H1 (cell line): ENCODE measurements at regions not wholly inside any gene's neighbourhood (a gene's known extent, or its start where the extent isn't known, plus 50 kb on each side); places are given as distances from the start of the nearest gene placed in this dataset.

ENCODE experiments used
- CTCF ChIA-PET: fragments of 300-600 bp; sonication (Branson Sonifier 250); formaldehyde crosslinking; loops from one replicate; lab custom pipeline; 2021; ENCODE audit not compliant: partially characterized antibody; lab: Charles Lee
- POLR2A ChIA-PET: fragments of 300-600 bp; sonication (Branson Sonifier 250); formaldehyde crosslinking; loops from one replicate; lab custom pipeline; 2021; ENCODE audit warnings: inconsistent platforms; ENCODE audit not compliant: partially characterized antibody; lab: Charles Lee
- DNase-seq, 2 experiments: peaks; one replicate each; pipeline versions ENCODE4 v3.0.0 to v3.0.0-alpha.2; 2010 to 2022; ENCODE audit warnings: low spot score in 2 of 2, low read depth in 1 of 2, mixed read lengths in 1 of 2
- FAIRE-seq: peaks from 2 replicates; lab custom pipeline; 2011; peaks lifted over from hg19 to GRCh38; lab: Jason Lieb, UNC
- H2AFZ ChIP-seq: 2 replicates; pipeline ENCODE4 v1.8.1; 2012; ENCODE audit warnings: low read length, inconsistent platforms
- H2AK5ac ChIP-seq: 2 replicates; pipeline ENCODE4 v1.6.1; 2013; ENCODE audit warnings: low read depth, low read length
- H2BK120ac ChIP-seq: replicated peaks from 2 replicates; pipeline ENCODE3; 2013; ENCODE audit warnings: low read depth, low read length, inconsistent platforms
- H2BK12ac ChIP-seq: 2 replicates; pipeline ENCODE4 v1.6.1; 2013; ENCODE audit warnings: low read depth, low read length
- H2BK15ac ChIP-seq: 2 replicates; pipeline ENCODE4 v1.6.1; 2013; ENCODE audit warnings: low read length
- H2BK20ac ChIP-seq: 2 replicates; pipeline ENCODE4 v1.6.1; 2013; ENCODE audit warnings: low read length
- H2BK5ac ChIP-seq: 2 replicates; pipeline ENCODE4 v1.6.1; 2013; ENCODE audit warnings: low read depth, low read length
- H3K14ac ChIP-seq: 2 replicates; pipeline ENCODE4 v1.6.1; 2013; ENCODE audit warnings: inconsistent platforms; ENCODE audit not compliant: insufficient read length
- H3K18ac ChIP-seq: 2 replicates; pipeline ENCODE4 v1.6.1; 2013; ENCODE audit warnings: low read length; ENCODE audit errors: extremely low read depth
- H3K23ac ChIP-seq: 2 replicates; pipeline ENCODE4 v1.6.1; 2013; ENCODE audit warnings: inconsistent platforms; ENCODE audit not compliant: insufficient read length
- H3K23me2 ChIP-seq: 2 replicates; pipeline ENCODE4 v1.6.1; 2013; ENCODE audit warnings: low read depth, low read length
- H3K27ac ChIP-seq: 2 replicates; pipeline ENCODE4 v1.6.1; 2011; ENCODE audit warnings: low read depth, low read length, inconsistent platforms
- H3K27me3 ChIP-seq, 4 experiments: replicated peaks in 1 of 4; 1 replicate in 1 of 4; 2 replicates in 3 of 4; pipeline versions ENCODE4 v1.6.1 to v1.8.1; 2011 to 2013; ENCODE audit warnings: low read length in 3 of 4, mild to moderate bottlenecking in 3 of 4, inconsistent platforms in 2 of 4, mixed read lengths in 2 of 4, moderate library complexity in 1 of 4; ENCODE audit not compliant: control insufficient read depth in 3 of 4, insufficient read depth in 3 of 4; ENCODE audit errors: extremely low read depth in 1 of 4
- H3K36me3 ChIP-seq, 4 experiments: 2 replicates each; pipeline versions ENCODE4 v1.6.1 to v1.8.1; 2011 to 2013; ENCODE audit warnings: mild to moderate bottlenecking in 4 of 4, low read length in 3 of 4, moderate library complexity in 2 of 4, control low read depth in 1 of 4, inconsistent platforms in 1 of 4; ENCODE audit not compliant: insufficient read depth in 4 of 4, control insufficient read depth in 2 of 4
- H3K4ac ChIP-seq: replicated peaks from 2 replicates; pipeline ENCODE3; 2013; ENCODE audit warnings: low read length, low read depth, mixed read lengths, inconsistent platforms; ENCODE audit not compliant: insufficient read length
- H3K4me1 ChIP-seq, 4 experiments: replicated peaks in 1 of 4; 1 replicate in 1 of 4; 2 replicates in 3 of 4; pipeline versions ENCODE4 v1.6.1 to v1.8.1; 2011 to 2013; ENCODE audit warnings: low read length in 3 of 4, inconsistent platforms in 2 of 4, mixed read lengths in 1 of 4; ENCODE audit not compliant: insufficient read depth in 4 of 4, control insufficient read depth in 3 of 4
- H3K4me2 ChIP-seq, 2 experiments: 2 replicates each; pipeline versions ENCODE4 v1.6.1 to v1.8.1; 2011 to 2013; ENCODE audit warnings: low read depth in 2 of 2, low read length in 2 of 2, control low read depth in 1 of 2, inconsistent platforms in 1 of 2, mild to moderate bottlenecking in 1 of 2; ENCODE audit not compliant: insufficient read depth in 1 of 2
- H3K4me3 ChIP-seq, 4 experiments: fragments of 200-600, 300-600 bp in 1 of 4; sonication (generic), shearing (Covaris generic), sonication (Bioruptor Twin) in 1 of 4; 2 replicates each; pipeline versions ENCODE4 v1.5.1 to v1.8.1; 2011 to 2016; ENCODE audit warnings: low read length in 4 of 4, low read depth in 3 of 4, control low read depth in 2 of 4, inconsistent platforms in 2 of 4, mild to moderate bottlenecking in 2 of 4, mixed read lengths in 1 of 4, moderate library complexity in 1 of 4; ENCODE audit not compliant: insufficient read depth in 2 of 4; ENCODE audit errors: extremely low read depth in 1 of 4
- H3K56ac ChIP-seq: replicated peaks from 2 replicates; pipeline ENCODE3; 2013; ENCODE audit warnings: low read depth, mild to moderate bottlenecking, mixed read lengths, low read length, inconsistent platforms; ENCODE audit not compliant: insufficient read length
- H3K79me1 ChIP-seq: 2 replicates; pipeline ENCODE4 v1.6.1; 2013; ENCODE audit warnings: low read depth, low read length, control low read depth
- H3K79me2 ChIP-seq, 2 experiments: 2 replicates each; pipeline versions ENCODE4 v1.6.1 to v1.8.1; 2012 to 2013; ENCODE audit warnings: low read length in 2 of 2, mild to moderate bottlenecking in 2 of 2, inconsistent platforms in 1 of 2; ENCODE audit not compliant: insufficient read depth in 2 of 2, control insufficient read depth in 1 of 2
- H3K9ac ChIP-seq, 4 experiments: replicated peaks in 1 of 4; 1 replicate in 1 of 4; 2 replicates in 3 of 4; pipeline versions ENCODE4 v1.6.1 to v1.8.1; 2011 to 2013; ENCODE audit warnings: low read depth in 3 of 4, low read length in 3 of 4, control low read depth in 2 of 4, mild to moderate bottlenecking in 2 of 4, moderate library complexity in 2 of 4, inconsistent platforms in 1 of 4; ENCODE audit errors: extremely low read depth in 1 of 4
- H3K9me3 ChIP-seq, 2 experiments: 2 replicates each; pipeline versions ENCODE4 v1.6.1 to v1.8.1; 2012 to 2013; ENCODE audit warnings: mild to moderate bottlenecking in 2 of 2, moderate library complexity in 2 of 2, control low read depth in 1 of 2, inconsistent platforms in 1 of 2, low read depth in 1 of 2, low read length in 1 of 2, mixed read lengths in 1 of 2; ENCODE audit not compliant: insufficient read depth in 2 of 2
- H4K20me1 ChIP-seq, 2 experiments: replicated peaks in 1 of 2; 2 replicates each; pipeline versions ENCODE3 to v1.8.1; 2011 to 2013; ENCODE audit warnings: inconsistent platforms in 2 of 2, low read length in 2 of 2, mild to moderate bottlenecking in 1 of 2; ENCODE audit not compliant: insufficient read depth in 2 of 2, control insufficient read depth in 1 of 2
- H4K5ac ChIP-seq: 2 replicates; pipeline ENCODE4 v1.6.1; 2013; ENCODE audit warnings: low read length, low read depth, mixed read lengths, inconsistent platforms; ENCODE audit not compliant: insufficient read length
- H4K8ac ChIP-seq: 2 replicates; pipeline ENCODE4 v1.8.0; 2013; ENCODE audit warnings: mild to moderate bottlenecking, moderate library complexity, low read length, inconsistent platforms; ENCODE audit not compliant: insufficient read depth; ENCODE audit errors: extremely low read depth
- H4K91ac ChIP-seq: replicated peaks from 2 replicates; pipeline ENCODE3; 2013; ENCODE audit warnings: low read length, mixed read lengths, inconsistent platforms; ENCODE audit not compliant: insufficient read length
- CBX5 ChIP-seq: fragments of 300-800, 300-1000 bp; sonication (generic); IDR thresholded peaks from 2 replicates; pipeline ENCODE4 v1.7.1; 2016; ENCODE audit warnings: antibody characterized with exemption, low read length, low read depth
- CREB1 ChIP-seq: IDR thresholded peaks from 2 replicates; pipeline ENCODE4 v1.6.1; 2012; ENCODE audit warnings: inconsistent platforms
- CTBP2 ChIP-seq: IDR thresholded peaks from 2 replicates; pipeline ENCODE4 v1.7.0; 2011; ENCODE audit warnings: borderline replicate concordance, mild to moderate bottlenecking, moderate library complexity, mixed read lengths, low read length; ENCODE audit not compliant: insufficient read depth, insufficient read length
- E2F6 ChIP-seq: IDR thresholded peaks from 2 replicates; pipeline ENCODE4 v1.6.1; 2012; ENCODE audit warnings: inconsistent platforms
- PHF8 ChIP-seq: fragments of 200-600 bp; sonication (generic); conservative IDR thresholded peaks from 2 replicates; pipeline ENCODE4 v1.7.1; 2012; ENCODE audit warnings: low read depth, mild to moderate bottlenecking, inconsistent platforms, low read length, moderate library complexity
- POLR2A ChIP-seq, 2 experiments: IDR thresholded peaks; 1 replicate in 1 of 2; 2 replicates in 1 of 2; pipeline ENCODE4 v1.6.1; 2011; ENCODE audit warnings: low read depth in 2 of 2, low read length in 2 of 2, mild to moderate bottlenecking in 2 of 2; ENCODE audit errors: control extremely low read depth in 1 of 2
- POLR2AphosphoS5 ChIP-seq: IDR thresholded peaks from 2 replicates; pipeline ENCODE4 v1.6.1; 2011; ENCODE audit warnings: low read depth, low read length
- SIX5 ChIP-seq: IDR thresholded peaks from 2 replicates; pipeline ENCODE4 v1.6.1; 2011; ENCODE audit warnings: mild to moderate bottlenecking, low read depth, low read length
- TAF7 ChIP-seq: optimal IDR thresholded peaks from 2 replicates; pipeline ENCODE3; 2011; ENCODE audit warnings: low read depth, mild to moderate bottlenecking, inconsistent platforms, low read length, moderate library complexity, borderline replicate concordance
- WGBS, 2 experiments: shearing (Covaris generic) in 1 of 2; methylation state at CpG; one replicate each; pipeline versions ENCODE4 v1.1.6 to v1.1.7; 2013 to 2015; ENCODE audit warnings: low lambda C conversion rate in 2 of 2, mixed read lengths in 2 of 2, inconsistent platforms in 1 of 2, low coverage in 1 of 2, missing lambda C conversion rate in 1 of 2; ENCODE audit not compliant: insufficient replicate concordance in 2 of 2, insufficient coverage in 1 of 2, insufficient read length in 1 of 2; ENCODE audit errors: extremely low coverage in 1 of 2, missing lambda C conversion rate in 1 of 2; 5-methylcytosine and 5-hydroxymethylcytosine counted together
- TF ChIP-seq, protein P1 (sequence below): IDR thresholded peaks from 2 replicates; pipeline ENCODE4 v1.6.1; 2012; ENCODE audit warnings: low read length, inconsistent platforms

DNA sequence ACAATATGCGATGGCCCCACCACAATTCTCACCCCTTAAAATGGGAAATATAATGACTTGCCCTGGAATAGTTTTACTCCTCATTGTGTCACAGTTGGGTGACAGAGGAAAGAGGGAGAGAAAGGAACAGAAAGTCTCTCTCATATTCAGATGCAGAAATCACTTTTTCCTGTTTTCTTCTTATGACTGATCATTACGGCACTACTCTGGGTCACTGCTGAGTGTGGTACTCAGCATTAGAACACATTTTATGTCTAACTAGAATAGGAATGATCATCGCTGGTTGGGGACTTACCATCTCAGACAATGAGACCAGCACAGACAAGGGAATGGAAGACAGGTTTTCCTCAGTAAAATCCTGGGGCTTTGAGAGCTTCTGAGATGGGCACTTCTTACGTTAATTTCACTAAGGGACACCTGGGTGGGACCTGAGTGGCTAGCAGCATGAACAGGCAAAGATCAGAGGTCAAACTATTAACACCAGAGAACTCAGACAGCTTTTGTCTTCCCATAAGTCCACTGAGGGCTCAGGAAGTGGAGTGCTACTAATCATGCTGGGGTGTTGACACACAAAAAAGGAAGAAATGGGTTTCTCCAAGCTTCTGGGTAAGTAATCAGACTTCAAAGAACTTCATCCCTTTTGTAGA, 54.9 kb upstream of the ARHGAP18 start:
- 76% methylated on average over 4 of the region's 4 CpGs; no CpG with 5 or more reads in 1 of the 2 experiments for WGBS, 2 experiments
- Histone ChIP-seq H4K20me1 (no peaks in the 10 kb centered on the region), H3K4ac (no peak overlapping the region), H2AFZ (no peak overlapping the region; the same call in 1 of the 2 replicates), H2BK5ac (no peak overlapping the region), H3K18ac (no peak overlapping the region), H3K4me1 (0 out of 7 replicates have a peak, but pooled peaks cover 0 to 2% (median 0%) of the 10 kb centered on the region in 4 experiments), H2AK5ac (no peak overlapping the region), H4K8ac (no peak overlapping the region), H3K79me2 (no peaks in the 10 kb centered on the region), H3K79me1 (no peaks in the 10 kb centered on the region), H4K5ac (no peak overlapping the region), H4K91ac (no peak overlapping the region), H3K9ac (no peak overlapping the region), H2BK15ac (no peak overlapping the region), H3K27ac (no peak overlapping the region), H2BK12ac (no peak overlapping the region), H3K36me3 (no peaks in the 10 kb centered on the region), H3K4me3 (no peak overlapping the region), H3K9me3 (no peaks in the 10 kb centered on the region), H3K23me2 (peaks cover 4% of the 10 kb centered on the region), H3K56ac (no peak overlapping the region), H3K14ac (no peak overlapping the region), H3K27me3 (peaks cover 0 to 9% (median 8%) of the 10 kb centered on the region in 4 experiments; a peak in 6 of 7 replicates), H3K4me2 (no peak overlapping the region; a peak in 1 of 4 replicates), H3K23ac (no peak overlapping the region), H2BK120ac (no peak overlapping the region), H2BK20ac (no peak overlapping the region)
- ChIA-PET POLR2A (no interaction called here), CTCF (interaction anchor here (0.7 to 4.3 kb wide), 7 partner anchors 10 to 188 kb away, joined by 3 to 34 read pairs (median 4); no protein-coding TSS in a partner anchor)
- FAIRE-seq (no peak), DNase-seq (no peak)
- TF ChIP-seq TAF7, result no peak
- TF ChIP-seq POLR2AphosphoS5, result no peak
- no peak for TF ChIP-seq CTBP2
- TF ChIP-seq CBX5, result no peak
- TF ChIP-seq, protein P1, sequence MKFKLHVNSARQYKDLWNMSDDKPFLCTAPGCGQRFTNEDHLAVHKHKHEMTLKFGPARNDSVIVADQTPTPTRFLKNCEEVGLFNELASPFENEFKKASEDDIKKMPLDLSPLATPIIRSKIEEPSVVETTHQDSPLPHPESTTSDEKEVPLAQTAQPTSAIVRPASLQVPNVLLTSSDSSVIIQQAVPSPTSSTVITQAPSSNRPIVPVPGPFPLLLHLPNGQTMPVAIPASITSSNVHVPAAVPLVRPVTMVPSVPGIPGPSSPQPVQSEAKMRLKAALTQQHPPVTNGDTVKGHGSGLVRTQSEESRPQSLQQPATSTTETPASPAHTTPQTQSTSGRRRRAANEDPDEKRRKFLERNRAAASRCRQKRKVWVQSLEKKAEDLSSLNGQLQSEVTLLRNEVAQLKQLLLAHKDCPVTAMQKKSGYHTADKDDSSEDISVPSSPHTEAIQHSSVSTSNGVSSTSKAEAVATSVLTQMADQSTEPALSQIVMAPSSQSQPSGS, result no peak
- no peak for TF ChIP-seq POLR2A (IDR thresholded peaks at IDR 0.05; ENCODE audit: control extremely low read depth in 1 of 2, low read depth in 2 of 2, low read length in 2 of 2)
- no peak for TF ChIP-seq CREB1
- TF ChIP-seq PHF8, result no peak
- TF ChIP-seq E2F6, result no peak
- no peak for TF ChIP-seq SIX5
